SK-N-SH (cell line): ENCODE measurements at regions not wholly inside any gene's neighbourhood (a gene's known extent, or its start where the extent isn't known, plus 50 kb on each side); places are given as distances from the start of the nearest gene placed in this dataset.
"Not testable (repeated sequence)": the region's sequence is repeated elsewhere in the genome, so short reads cannot be mapped to it uniquely, and the experiment has no call there.

Experiments
- CTCF ChIP-seq: fragments of 200-600 bp; sonication (generic); IDR thresholded peaks from 2 replicates; pipeline ENCODE4 v1.6.1; 2017; ENCODE audit warnings: antibody characterized with exemption, mild to moderate bottlenecking, moderate library complexity
- FOSL2 ChIP-seq: IDR thresholded peaks from 2 replicates; pipeline ENCODE4 v1.4.0; 2012; ENCODE audit warnings: low read depth, mild to moderate bottlenecking, moderate library complexity, borderline replicate concordance
- GABPA ChIP-seq: IDR thresholded peaks from 2 replicates; pipeline ENCODE4 v1.4.0; 2012; ENCODE audit warnings: low read depth, mild to moderate bottlenecking
- PBX3 ChIP-seq: IDR thresholded peaks from 2 replicates; pipeline ENCODE4; 2012
- POLR2AphosphoS5 ChIP-seq: IDR thresholded peaks from 2 replicates; pipeline ENCODE4 v1.6.1; 2012; ENCODE audit warnings: low read depth, low read length
- RAD21 ChIP-seq: IDR thresholded peaks from 2 replicates; pipeline ENCODE4 v1.6.1; 2012; ENCODE audit warnings: mild to moderate bottlenecking, low read length
- RFX5 ChIP-seq: IDR thresholded peaks from 2 replicates; pipeline ENCODE4 v1.6.1; 2012; ENCODE audit warnings: mild to moderate bottlenecking, improper control_type of control experiment, low read length
- USF2 ChIP-seq: fragments of 150-350 bp; IDR thresholded peaks from 2 replicates; pipeline ENCODE4 v1.6.1; 2017; ENCODE audit warnings: antibody characterized with exemption, low read length, low read depth, borderline replicate concordance
- YY1 ChIP-seq: IDR thresholded peaks from 2 replicates; pipeline ENCODE4 v1.4.0; 2012; ENCODE audit warnings: low read depth, mild to moderate bottlenecking
- ZBTB33 ChIP-seq: IDR thresholded peaks from 2 replicates; pipeline ENCODE4 v1.4.0; 2012; ENCODE audit warnings: low read depth, borderline replicate concordance

- not testable (repeated sequence) for TF ChIP-seq CTCF, GABPA, POLR2AphosphoS5, FOSL2, RFX5, YY1, PBX3, USF2, ZBTB33, RAD21
Observed at GRCh38 chr1:242973341-242973740, 281.7 kb downstream of the CEP170 start.
